ENCODE measurements at regions not wholly inside any gene's neighbourhood (a gene's known extent, or its start where the extent isn't known, plus 50 kb on each side); places are given as distances from the start of the nearest gene placed in this dataset.

GRCh38 chr9:134503301-134504105 is 138.1 kb upstream of the COL5A1 start:
- H3K9me3 ChIP-seq (ENCODE audit: control insufficient read depth, low read depth, low read length), result peaks cover 4% of the 10 kb centered on the region
- no peak overlapping the region for H3K4me3 ChIP-seq (ENCODE audit: low read length)
- DNase-seq, result no peak
- WGBS (ENCODE audit: insufficient coverage, low lambda C conversion rate), result no CpG with 5 or more reads among the region's 9 CpGs
- H3K36me3 ChIP-seq (ENCODE audit: control insufficient read depth, insufficient read depth, low read length), result no peaks in the 10 kb centered on the region
- H3K27me3 ChIP-seq (ENCODE audit: control insufficient read depth, insufficient read depth, low read length), result peaks cover 30% of the 10 kb centered on the region
- no peak overlapping the region for H3K27ac ChIP-seq (ENCODE audit: low read length)
- H3K4me1 ChIP-seq (ENCODE audit: control insufficient read depth, insufficient read depth, low read length), result peaks cover 4% of the 10 kb centered on the region

GRCh38 chr9:134504106-134504385 is 137.6 kb upstream of the COL5A1 start:
- H3K4me1 ChIP-seq (ENCODE audit: control insufficient read depth, insufficient read depth, low read length), result peaks cover 4% of the 10 kb centered on the region
- no peak for DNase-seq
- H3K36me3 ChIP-seq (ENCODE audit: control insufficient read depth, insufficient read depth, low read length), result no peaks in the 10 kb centered on the region
- H3K4me3 ChIP-seq (ENCODE audit: low read length), result no peak overlapping the region
- H3K27ac ChIP-seq (ENCODE audit: low read length), result no peak overlapping the region
- peaks cover 30% of the 10 kb centered on the region for H3K27me3 ChIP-seq (ENCODE audit: control insufficient read depth, insufficient read depth, low read length)
- peaks cover 4% of the 10 kb centered on the region for H3K9me3 ChIP-seq (ENCODE audit: control insufficient read depth, low read depth, low read length)
- no CpG with 5 or more reads among the region's 7 CpGs for WGBS (ENCODE audit: insufficient coverage, low lambda C conversion rate)

DNA sequence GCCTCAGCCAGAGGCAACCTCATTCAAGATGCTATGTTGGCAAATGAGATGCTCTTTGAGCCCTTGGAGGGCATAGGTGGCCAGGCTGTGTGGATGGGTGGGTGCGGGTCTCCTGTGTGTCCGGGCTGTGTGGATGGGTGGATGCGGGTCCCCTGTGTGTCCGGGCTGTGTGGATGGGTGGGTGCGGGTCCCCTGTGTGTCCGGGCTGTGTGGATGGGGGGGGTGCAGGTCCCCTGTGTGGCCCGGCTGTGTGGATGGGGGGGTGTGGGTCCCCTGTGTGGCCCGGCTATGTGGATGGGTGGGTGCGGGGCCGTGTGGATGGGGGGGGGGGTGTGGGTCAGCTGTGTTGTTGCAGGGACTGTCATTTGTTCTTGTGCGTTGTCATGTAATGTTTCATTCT is 136.6 kb upstream of the COL5A1 start:
- H3K36me3 ChIP-seq (ENCODE audit: control insufficient read depth, insufficient read depth, low read length), result no peaks in the 10 kb centered on the region
- peaks cover 4% of the 10 kb centered on the region for H3K4me1 ChIP-seq (ENCODE audit: control insufficient read depth, insufficient read depth, low read length)
- DNase-seq, result no peak
- peaks cover 30% of the 10 kb centered on the region for H3K27me3 ChIP-seq (ENCODE audit: control insufficient read depth, insufficient read depth, low read length)
- no peak overlapping the region for H3K27ac ChIP-seq (ENCODE audit: low read length)
- peaks cover 4% of the 10 kb centered on the region for H3K9me3 ChIP-seq (ENCODE audit: control insufficient read depth, low read depth, low read length)
- no peak overlapping the region for H3K4me3 ChIP-seq (ENCODE audit: low read length)
- no CpG with 5 or more reads among the region's 11 CpGs for WGBS (ENCODE audit: insufficient coverage, low lambda C conversion rate)

DNA sequence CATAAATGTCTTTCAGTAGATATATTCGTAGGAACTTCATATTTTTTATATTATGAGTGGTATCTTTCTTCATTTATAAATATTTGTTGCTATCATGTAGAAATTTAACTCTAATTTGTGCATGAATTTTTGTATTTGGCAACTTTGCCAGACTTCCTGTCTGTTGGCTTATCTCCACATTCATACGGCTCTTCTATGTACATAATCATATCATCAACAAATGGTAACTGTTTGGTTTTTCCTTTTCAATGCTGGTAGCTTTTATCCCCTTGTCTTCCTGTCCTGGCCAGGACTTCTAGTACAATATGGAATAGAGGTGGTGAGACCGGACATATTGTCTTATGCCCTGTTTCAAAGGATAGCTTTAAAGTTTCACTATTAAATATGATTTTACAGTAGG is 132.3 kb upstream of the COL5A1 start:
- 80% methylated on average over 1 of the region's 3 CpGs for WGBS (ENCODE audit: insufficient coverage, low lambda C conversion rate)
- peaks cover 2% of the 10 kb centered on the region for H3K9me3 ChIP-seq (ENCODE audit: control insufficient read depth, low read depth, low read length)
- no peak overlapping the region for H3K4me3 ChIP-seq (ENCODE audit: low read length)
- no peaks in the 10 kb centered on the region for H3K4me1 ChIP-seq (ENCODE audit: control insufficient read depth, insufficient read depth, low read length)
- no peaks in the 10 kb centered on the region for H3K36me3 ChIP-seq (ENCODE audit: control insufficient read depth, insufficient read depth, low read length)
- H3K27me3 ChIP-seq (ENCODE audit: control insufficient read depth, insufficient read depth, low read length), result no peaks in the 10 kb centered on the region
- H3K27ac ChIP-seq (ENCODE audit: low read length), result no peak overlapping the region
- no peak for DNase-seq

DNA sequence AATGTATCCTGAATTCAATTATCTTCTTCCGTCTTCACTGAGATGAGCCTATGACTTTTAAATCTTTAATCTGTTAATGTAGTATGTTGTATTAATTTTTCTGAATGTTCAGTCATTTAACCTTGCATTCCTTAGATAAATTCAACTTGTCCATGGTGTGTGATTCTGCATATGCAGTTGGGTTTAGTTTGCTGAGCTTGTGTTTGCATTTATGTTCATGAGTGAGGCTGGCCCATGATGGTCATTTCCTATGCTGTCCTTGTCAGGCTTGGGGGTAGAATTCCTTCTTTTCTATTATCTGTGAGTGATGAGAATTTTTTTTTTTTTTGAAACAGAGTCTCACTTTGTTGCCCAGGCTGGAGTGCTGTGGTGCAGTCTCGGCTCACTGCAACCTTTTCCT is 131.8 kb upstream of the COL5A1 start:
- WGBS (ENCODE audit: insufficient coverage, low lambda C conversion rate), result no CpG with 5 or more reads among the region's 2 CpGs
- Histone ChIP-seq H3K27me3 (ENCODE audit: control insufficient read depth, insufficient read depth, low read length) (no peaks in the 10 kb centered on the region), H3K36me3 (ENCODE audit: control insufficient read depth, insufficient read depth, low read length) (no peaks in the 10 kb centered on the region), H3K4me3 (ENCODE audit: low read length) (no peak overlapping the region), H3K4me1 (ENCODE audit: control insufficient read depth, insufficient read depth, low read length) (no peaks in the 10 kb centered on the region), H3K9me3 (ENCODE audit: control insufficient read depth, low read depth, low read length) (peaks cover 6% of the 10 kb centered on the region), H3K27ac (ENCODE audit: low read length) (no peak overlapping the region)
- no peak for DNase-seq

- no CpG with 5 or more reads among the region's 8 CpGs for WGBS (ENCODE audit: insufficient coverage, low lambda C conversion rate)
- H3K4me3 ChIP-seq (ENCODE audit: low read length), result no peak overlapping the region
- H3K4me1 ChIP-seq (ENCODE audit: control insufficient read depth, insufficient read depth, low read length), result no peaks in the 10 kb centered on the region
- H3K27me3 ChIP-seq (ENCODE audit: control insufficient read depth, insufficient read depth, low read length), result no peaks in the 10 kb centered on the region
- peaks cover 6% of the 10 kb centered on the region for H3K9me3 ChIP-seq (ENCODE audit: control insufficient read depth, low read depth, low read length)
- H3K36me3 ChIP-seq (ENCODE audit: control insufficient read depth, insufficient read depth, low read length), result no peaks in the 10 kb centered on the region
- no peak for DNase-seq
- no peak overlapping the region for H3K27ac ChIP-seq (ENCODE audit: low read length)
Observed at GRCh38 chr9:134514503-134514902, 127.1 kb upstream of the COL5A1 start.

- WGBS (ENCODE audit: insufficient coverage, low lambda C conversion rate), result no CpG with 5 or more reads among the region's 14 CpGs
- Histone ChIP-seq H3K27me3 (ENCODE audit: control insufficient read depth, insufficient read depth, low read length) (no peaks in the 10 kb centered on the region), H3K4me1 (ENCODE audit: control insufficient read depth, insufficient read depth, low read length) (no peaks in the 10 kb centered on the region), H3K27ac (ENCODE audit: low read length) (no peak overlapping the region), H3K4me3 (ENCODE audit: low read length) (no peak overlapping the region), H3K36me3 (ENCODE audit: control insufficient read depth, insufficient read depth, low read length) (no peaks in the 10 kb centered on the region), H3K9me3 (ENCODE audit: control insufficient read depth, low read depth, low read length) (peaks cover 6% of the 10 kb centered on the region)
- DNase-seq, result no peak
Observed at GRCh38 chr9:134515026-134515821, 126.4 kb upstream of the COL5A1 start.

DNA sequence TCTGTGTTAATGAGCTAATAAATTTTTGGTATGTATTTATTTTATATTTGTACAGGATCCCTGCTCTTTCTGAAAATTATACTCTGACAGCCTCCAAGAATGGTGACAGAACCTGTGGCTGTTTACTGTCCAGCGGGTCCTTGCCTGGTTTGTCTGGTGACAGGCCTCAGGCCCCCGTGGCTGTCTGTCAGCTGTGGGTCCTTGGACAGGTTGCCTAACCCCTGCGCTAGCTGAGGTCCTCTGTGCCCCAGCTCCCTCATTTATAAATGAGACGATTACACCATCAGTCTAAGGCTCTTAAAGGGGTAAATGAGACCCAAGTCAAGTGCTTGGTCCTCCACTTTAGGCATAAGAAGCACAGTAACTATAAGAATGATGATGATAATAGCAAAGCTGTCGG is 125.1 kb upstream of the COL5A1 start:
- no peak for DNase-seq
- Histone ChIP-seq H3K27ac (ENCODE audit: low read length) (no peak overlapping the region), H3K9me3 (ENCODE audit: control insufficient read depth, low read depth, low read length) (peaks cover 6% of the 10 kb centered on the region), H3K4me1 (ENCODE audit: control insufficient read depth, insufficient read depth, low read length) (no peaks in the 10 kb centered on the region), H3K36me3 (ENCODE audit: control insufficient read depth, insufficient read depth, low read length) (no peaks in the 10 kb centered on the region), H3K4me3 (ENCODE audit: low read length) (no peak overlapping the region), H3K27me3 (ENCODE audit: control insufficient read depth, insufficient read depth, low read length) (no peaks in the 10 kb centered on the region)
- WGBS (ENCODE audit: insufficient coverage, low lambda C conversion rate), result no CpG with 5 or more reads among the region's 5 CpGs

DNA sequence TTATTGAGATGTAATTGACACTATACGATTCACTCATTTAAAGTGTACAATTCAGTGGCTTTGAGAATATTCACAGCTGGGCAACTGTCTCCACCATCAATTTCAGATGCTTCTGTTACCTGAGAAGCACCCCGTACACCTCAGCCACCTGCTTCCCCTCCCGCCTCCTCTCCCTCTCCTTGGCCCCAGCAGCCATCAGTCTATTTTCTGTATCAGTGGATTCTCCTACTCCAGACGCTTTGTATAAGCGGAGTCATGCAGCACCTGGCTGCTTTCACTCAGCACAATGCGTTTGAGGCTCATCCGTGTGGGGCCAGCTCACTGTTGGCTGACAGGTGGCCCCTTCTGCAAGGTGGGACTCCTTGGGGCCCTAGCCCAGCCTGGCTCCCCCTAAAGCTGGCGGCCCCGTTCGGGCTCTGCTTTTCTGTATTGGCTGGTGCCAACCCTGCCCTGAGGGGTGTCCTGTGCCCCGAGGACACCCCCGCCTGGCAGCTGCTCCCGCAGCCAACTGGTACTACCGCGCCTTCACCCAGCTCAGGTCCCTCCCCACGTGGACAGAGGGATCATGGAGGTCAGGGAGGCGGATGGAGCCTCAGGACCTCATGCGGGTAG is 124.4 kb upstream of the COL5A1 start:
- no peak for DNase-seq
- H3K27ac ChIP-seq (ENCODE audit: low read length), result no peak overlapping the region
- no peaks in the 10 kb centered on the region for H3K4me1 ChIP-seq (ENCODE audit: control insufficient read depth, insufficient read depth, low read length)
- WGBS (ENCODE audit: insufficient coverage, low lambda C conversion rate), result no CpG with 5 or more reads among the region's 18 CpGs
- peaks cover 4% of the 10 kb centered on the region for H3K27me3 ChIP-seq (ENCODE audit: control insufficient read depth, insufficient read depth, low read length)
- H3K36me3 ChIP-seq (ENCODE audit: control insufficient read depth, insufficient read depth, low read length), result no peaks in the 10 kb centered on the region
- H3K4me3 ChIP-seq (ENCODE audit: low read length), result no peak overlapping the region
- peaks cover 6% of the 10 kb centered on the region for H3K9me3 ChIP-seq (ENCODE audit: control insufficient read depth, low read depth, low read length)

DNA sequence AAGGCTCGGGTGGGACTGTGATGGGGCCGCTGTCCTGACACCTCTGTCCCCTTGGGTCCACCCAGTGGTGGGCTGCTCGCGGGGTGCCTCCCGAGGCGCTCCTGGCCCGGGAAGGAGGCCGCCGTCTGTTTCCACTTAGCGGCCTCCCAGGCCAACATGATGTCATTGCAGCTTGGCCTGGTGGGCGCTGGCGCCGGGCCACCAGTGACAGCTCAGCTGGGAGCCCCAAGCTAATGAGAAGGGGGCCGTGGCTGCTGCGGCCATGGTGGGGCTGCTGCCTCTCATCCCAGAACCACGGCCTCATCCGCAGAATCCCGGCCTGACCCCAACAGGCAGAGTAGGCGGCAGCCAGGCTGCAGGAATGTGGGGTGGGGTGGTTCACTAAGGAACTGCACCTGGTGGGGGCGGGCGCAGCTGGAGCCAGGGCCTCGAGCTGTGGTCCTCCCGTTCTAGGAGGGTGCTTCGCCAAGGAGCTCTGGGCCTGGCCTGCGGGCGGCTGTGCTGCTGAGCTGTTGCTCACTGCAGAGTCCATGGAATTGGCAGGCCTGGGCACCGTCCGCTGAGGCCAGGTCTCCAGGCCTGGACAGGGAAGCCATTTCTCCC is 123.5 kb upstream of the COL5A1 start:
- Histone ChIP-seq H3K27me3 (ENCODE audit: control insufficient read depth, insufficient read depth, low read length) (peaks cover 7% of the 10 kb centered on the region), H3K4me1 (ENCODE audit: control insufficient read depth, insufficient read depth, low read length) (no peaks in the 10 kb centered on the region), H3K27ac (ENCODE audit: low read length) (no peak overlapping the region), H3K36me3 (ENCODE audit: control insufficient read depth, insufficient read depth, low read length) (no peaks in the 10 kb centered on the region), H3K4me3 (ENCODE audit: low read length) (no peak overlapping the region), H3K9me3 (ENCODE audit: control insufficient read depth, low read depth, low read length) (peaks cover 6% of the 10 kb centered on the region)
- DNase-seq, result no peak
- WGBS (ENCODE audit: insufficient coverage, low lambda C conversion rate), result no CpG with 5 or more reads among the region's 28 CpGs

All from large intestine (tissue), 3 donors.